ENCODE measurements at regions not wholly inside any gene's neighbourhood (a gene's known extent, or its start where the extent isn't known, plus 50 kb on each side); places are given as distances from the start of the nearest gene placed in this dataset.
"Not testable (repeated sequence)": the region's sequence is repeated elsewhere in the genome, so short reads cannot be mapped to it uniquely, and the experiment has no call there.

DNA sequence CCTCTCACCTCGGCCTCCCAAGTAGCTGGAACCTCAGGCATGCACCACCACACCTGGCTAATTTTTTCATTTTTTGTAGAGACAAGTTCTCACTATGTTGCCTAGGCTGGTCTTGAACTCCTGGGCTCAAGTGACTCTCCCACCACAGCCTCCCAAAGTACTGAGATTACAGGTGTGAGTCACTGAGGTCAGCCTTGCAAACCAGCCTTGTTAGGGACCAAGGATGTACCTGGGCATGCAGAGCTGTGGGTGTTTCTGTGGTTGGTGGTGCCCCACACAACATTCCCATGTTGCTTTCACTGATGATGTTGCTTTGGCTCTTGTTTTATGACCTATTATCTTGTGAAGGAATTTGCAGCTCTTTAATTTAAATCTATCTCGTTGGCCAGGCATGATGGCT, 54.8 kb downstream of the OTUD1 start:
- Mint-ChIP-seq H3K36me3 (ENCODE audit: low read depth) (no peaks in the 10 kb centered on the region), H3K27ac (no peak overlapping the region), H3K4me3 (no peak overlapping the region), H3K9me3 (peaks cover 9% of the 10 kb centered on the region), H3K27me3 (peaks cover 15% of the 10 kb centered on the region), H3K4me1 (ENCODE audit: low read depth) (no peaks in the 10 kb centered on the region)
- intact Hi-C loops (cut with micrococcal nuclease): no loop called here

DNA sequence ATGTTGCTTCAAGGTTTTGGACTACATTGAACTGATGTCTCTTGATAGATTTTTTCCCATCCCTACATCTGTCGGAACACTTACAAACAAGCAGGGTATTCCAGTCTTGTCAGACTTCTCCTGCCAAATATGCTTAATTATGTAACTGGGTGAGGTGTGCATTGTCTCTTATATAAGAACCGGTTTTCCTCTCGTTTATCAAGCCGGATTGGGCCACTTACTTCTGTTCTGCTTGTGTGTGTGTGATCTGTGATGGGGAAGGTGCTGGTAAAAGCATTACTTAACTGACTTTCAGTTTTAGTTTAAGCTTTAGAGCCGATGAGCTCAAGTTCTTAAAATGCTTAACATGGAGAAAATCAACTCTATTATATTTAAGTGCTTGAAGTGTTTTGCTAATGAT, 57.9 kb downstream of the OTUD1 start:
- no peak overlapping the region for H3K27ac Mint-ChIP-seq
- H3K4me3 Mint-ChIP-seq: no peak overlapping the region
- H3K4me1 Mint-ChIP-seq (ENCODE audit: low read depth): no peaks in the 10 kb centered on the region
- H3K36me3 Mint-ChIP-seq (ENCODE audit: low read depth): no peaks in the 10 kb centered on the region
- no peaks in the 10 kb centered on the region for H3K9me3 Mint-ChIP-seq
- H3K27me3 Mint-ChIP-seq: peaks cover 13% of the 10 kb centered on the region
- intact Hi-C loops (cut with micrococcal nuclease): no loop called here

DNA sequence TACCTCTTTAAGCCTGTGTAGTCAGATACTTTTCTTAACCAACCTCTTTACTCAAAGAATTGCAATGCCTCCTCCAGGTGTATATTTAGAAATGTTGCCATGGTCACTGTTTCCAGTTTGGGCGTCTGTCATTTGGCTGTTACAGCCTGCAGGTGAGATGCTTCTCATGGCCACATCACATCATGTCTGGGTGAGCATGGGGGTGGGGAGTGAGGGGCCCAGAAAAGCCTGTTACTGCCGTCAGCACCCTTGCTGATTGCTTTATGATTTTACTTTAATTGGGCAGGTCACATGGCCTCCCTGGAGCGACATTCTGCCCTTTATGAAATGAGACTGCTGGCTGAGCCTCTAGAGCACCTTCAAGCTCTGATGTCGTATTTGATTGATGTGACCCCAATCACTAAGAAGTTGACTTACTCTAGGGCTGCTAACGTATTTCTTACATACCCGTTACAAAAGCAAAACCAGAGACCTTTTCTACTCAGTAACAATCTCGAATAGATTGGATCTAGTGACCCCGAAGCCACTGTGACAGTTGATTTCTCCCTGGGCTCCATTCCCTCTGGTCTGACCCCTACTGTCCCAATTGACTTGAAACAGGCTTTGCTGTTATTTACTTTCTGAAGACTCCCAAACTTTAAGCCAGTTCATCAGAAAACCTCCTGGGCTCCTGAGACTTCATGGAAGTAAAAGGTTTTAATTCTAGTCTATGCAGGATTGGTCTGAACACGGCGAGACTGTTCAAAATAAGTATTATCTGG, 60.7 kb downstream of the OTUD1 start:
- Mint-ChIP-seq H3K9me3 (no peaks in the 10 kb centered on the region), H3K27me3 (peaks cover 13% of the 10 kb centered on the region), H3K4me1 (ENCODE audit: low read depth) (no peaks in the 10 kb centered on the region), H3K27ac (no peak overlapping the region), H3K4me3 (no peak overlapping the region), H3K36me3 (ENCODE audit: low read depth) (no peaks in the 10 kb centered on the region)
- intact Hi-C loops (cut with micrococcal nuclease): no loop called here

DNA sequence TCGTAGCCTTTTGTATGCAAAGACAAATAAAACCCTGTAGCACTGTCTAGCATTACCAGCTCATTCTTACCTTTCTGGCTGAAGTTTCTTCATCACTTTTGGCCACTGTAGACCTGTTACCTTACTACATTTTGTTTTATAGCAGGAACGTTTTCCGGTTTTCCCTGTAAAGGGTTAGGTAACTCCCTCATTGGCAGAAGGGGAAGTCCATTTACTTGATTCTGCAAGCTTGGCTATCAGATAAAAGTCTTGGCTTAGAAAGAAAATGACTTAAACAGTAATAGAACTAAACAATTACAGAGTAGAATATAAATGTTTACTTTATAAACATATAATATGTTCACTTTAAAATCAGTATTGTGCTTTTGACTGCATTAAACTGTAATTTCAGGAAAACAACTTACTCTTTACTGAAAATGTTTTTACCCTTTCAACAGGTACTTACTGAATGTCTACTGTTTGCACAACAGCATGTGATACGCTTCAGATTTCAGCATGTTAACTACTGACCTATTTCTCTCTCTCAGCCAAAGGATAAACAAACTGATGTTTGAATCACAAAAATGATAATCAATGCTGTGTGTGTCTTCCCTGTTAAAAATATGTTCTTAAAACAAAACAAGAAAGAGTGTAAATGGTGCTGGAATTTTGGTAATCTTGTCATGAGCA, 67.1 kb downstream of the OTUD1 start:
- Mint-ChIP-seq H3K27me3 (peaks cover 4% of the 10 kb centered on the region), H3K4me1 (ENCODE audit: low read depth) (peaks cover 5% of the 10 kb centered on the region), H3K27ac (no peak overlapping the region), H3K4me3 (no peak overlapping the region), H3K9me3 (no peaks in the 10 kb centered on the region), H3K36me3 (ENCODE audit: low read depth) (no peaks in the 10 kb centered on the region)
- intact Hi-C loops (cut with micrococcal nuclease): no loop called here

DNA sequence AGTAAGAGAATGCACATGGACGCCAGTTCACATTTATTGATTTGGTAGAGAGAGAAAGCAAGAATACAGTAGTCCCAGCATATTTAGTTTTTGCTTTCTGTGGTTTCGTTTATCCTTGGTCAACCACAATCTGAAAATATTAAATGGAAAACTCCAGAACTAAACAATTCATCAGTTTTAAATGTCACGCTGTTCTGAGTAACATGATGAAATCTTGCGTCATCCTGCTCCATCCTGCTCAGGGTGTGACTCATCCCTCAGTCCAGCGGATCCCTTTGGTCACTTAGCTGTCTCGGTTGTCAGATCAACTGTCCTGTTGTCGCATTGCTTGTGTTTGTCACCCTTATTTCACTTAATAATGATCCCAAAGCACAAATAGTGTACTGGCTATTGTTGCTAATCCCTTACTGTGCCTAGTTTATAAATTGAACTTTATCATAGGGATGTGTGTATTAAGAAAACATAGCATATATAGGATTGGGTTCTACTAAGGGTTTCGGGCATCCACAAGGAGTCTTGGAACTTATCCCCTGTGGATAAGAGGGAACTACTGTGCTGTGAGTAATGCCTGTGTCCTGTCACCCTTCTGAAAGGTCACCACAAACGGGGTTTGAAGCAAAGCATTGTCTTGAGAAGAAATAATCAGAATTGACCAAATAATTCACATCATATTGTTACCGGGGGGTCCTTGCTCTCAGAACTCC, 73.6 kb downstream of the OTUD1 start:
- no peaks in the 10 kb centered on the region for H3K36me3 Mint-ChIP-seq (ENCODE audit: low read depth)
- H3K9me3 Mint-ChIP-seq: no peaks in the 10 kb centered on the region
- peaks cover 3% of the 10 kb centered on the region for H3K27me3 Mint-ChIP-seq
- intact Hi-C loops (cut with micrococcal nuclease): no loop called here
- peaks cover 37% of the 10 kb centered on the region for H3K4me1 Mint-ChIP-seq (ENCODE audit: low read depth)
- no peak overlapping the region for H3K4me3 Mint-ChIP-seq
- H3K27ac Mint-ChIP-seq: no peak overlapping the region

DNA sequence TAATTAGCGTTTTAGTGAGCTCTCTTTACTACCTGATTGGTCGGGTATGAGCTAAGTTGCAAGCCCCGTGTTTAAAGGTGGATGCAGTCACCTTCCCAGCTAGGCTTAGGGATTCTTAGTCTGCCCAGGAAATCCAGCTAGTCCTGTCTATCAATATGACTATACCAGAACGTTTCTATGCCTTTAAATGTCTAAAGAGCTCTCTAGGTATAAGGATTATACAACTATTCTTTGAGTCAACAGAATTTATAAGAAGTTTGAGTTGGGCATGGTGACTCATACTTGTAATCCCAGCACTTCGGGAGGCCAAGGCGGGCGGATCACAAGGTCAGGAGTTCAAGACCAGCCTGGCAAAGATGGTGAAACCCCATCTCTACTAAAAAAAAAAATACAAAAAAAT, 74.7 kb downstream of the OTUD1 start:
- H3K36me3 Mint-ChIP-seq (ENCODE audit: low read depth); H3K9me3 Mint-ChIP-seq; H3K4me3 Mint-ChIP-seq; H3K27ac Mint-ChIP-seq; H3K27me3 Mint-ChIP-seq; intact Hi-C loops (cut with micrococcal nuclease): not testable (repeated sequence)
- H3K4me1 Mint-ChIP-seq (ENCODE audit: low read depth): peaks cover 41% of the 10 kb centered on the region

DNA sequence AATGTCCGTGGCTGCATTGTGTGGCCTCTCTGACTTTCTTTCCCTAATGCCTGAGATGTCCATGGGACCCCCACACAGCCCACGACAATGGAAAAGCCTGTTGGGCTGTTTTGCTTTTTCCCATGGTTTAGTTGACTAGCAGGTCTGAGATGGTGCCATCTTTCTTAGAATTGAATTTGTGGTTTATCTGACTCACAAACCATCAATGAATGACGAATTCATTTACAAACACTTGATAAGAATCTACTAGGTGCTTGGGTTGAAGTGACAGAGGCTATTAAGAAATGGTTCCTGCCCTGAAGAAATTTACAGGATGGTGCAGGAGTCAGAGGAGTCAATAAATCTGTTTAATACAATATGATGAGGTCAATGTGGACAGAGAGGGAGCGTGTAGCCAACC, 75.4 kb downstream of the OTUD1 start:
- Mint-ChIP-seq H3K4me3 (no peak overlapping the region), H3K36me3 (ENCODE audit: low read depth) (no peaks in the 10 kb centered on the region), H3K9me3 (no peaks in the 10 kb centered on the region), H3K27me3 (peaks cover 3% of the 10 kb centered on the region), H3K27ac (no peak overlapping the region), H3K4me1 (ENCODE audit: low read depth) (peaks cover 42% of the 10 kb centered on the region)
- intact Hi-C loops (cut with micrococcal nuclease): no loop called here

DNA sequence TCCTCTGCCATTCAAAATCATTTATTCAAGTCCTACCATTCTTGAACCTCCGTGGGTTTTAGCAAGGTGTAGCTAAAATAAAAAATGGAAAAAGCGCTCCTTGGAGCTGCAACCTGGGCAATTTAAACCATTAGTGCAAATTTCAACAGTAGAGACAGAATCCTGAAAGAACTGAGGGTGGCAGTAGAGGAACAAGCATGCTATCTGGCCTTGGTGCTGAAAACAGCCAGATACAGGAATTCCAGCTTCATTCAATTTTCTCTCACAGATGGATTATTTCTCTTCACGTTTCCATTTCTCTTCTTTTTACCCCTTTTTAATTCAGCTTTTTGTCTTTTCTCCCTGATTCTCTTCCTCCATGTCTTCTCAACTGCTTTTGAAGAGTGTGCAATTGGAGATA, 77.7 kb downstream of the OTUD1 start:
- Mint-ChIP-seq H3K4me3 (no peak overlapping the region), H3K9me3 (no peaks in the 10 kb centered on the region), H3K4me1 (ENCODE audit: low read depth) (peaks cover 49% of the 10 kb centered on the region), H3K27me3 (peaks cover 3% of the 10 kb centered on the region), H3K27ac (no peak overlapping the region), H3K36me3 (ENCODE audit: low read depth) (no peaks in the 10 kb centered on the region)
- intact Hi-C loops (cut with micrococcal nuclease): loop anchor here (5.0 kb wide), 2 partner anchors 141 to 186 kb away; no protein-coding TSS in a partner anchor

DNA sequence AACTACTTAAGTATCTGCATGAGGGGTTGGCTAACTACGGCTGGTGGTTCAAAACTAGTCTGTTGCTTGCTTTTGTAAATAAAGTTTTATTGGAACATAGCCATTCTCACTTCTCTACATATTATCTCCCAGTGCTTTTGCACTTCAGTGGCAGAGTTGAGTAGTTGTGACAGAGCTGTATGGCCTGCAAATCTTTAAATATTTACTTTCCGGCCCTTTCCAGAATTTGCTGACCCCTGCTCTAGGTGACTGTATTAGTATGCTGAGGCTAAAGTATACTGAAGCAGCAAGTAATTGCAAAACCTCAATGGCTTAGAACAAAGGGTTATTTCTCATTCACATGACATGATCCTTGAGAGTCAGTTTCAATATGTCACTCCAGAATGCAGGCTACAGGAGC, 78.3 kb downstream of the OTUD1 start:
- no peak overlapping the region for H3K27ac Mint-ChIP-seq
- no peak overlapping the region for H3K4me3 Mint-ChIP-seq
- intact Hi-C loops (cut with micrococcal nuclease): loop anchor here (5.0 kb wide), 2 partner anchors 140 to 185 kb away; no protein-coding TSS in a partner anchor
- H3K4me1 Mint-ChIP-seq (ENCODE audit: low read depth): peaks cover 48% of the 10 kb centered on the region
- no peaks in the 10 kb centered on the region for H3K9me3 Mint-ChIP-seq
- peaks cover 3% of the 10 kb centered on the region for H3K27me3 Mint-ChIP-seq
- no peaks in the 10 kb centered on the region for H3K36me3 Mint-ChIP-seq (ENCODE audit: low read depth)

DNA sequence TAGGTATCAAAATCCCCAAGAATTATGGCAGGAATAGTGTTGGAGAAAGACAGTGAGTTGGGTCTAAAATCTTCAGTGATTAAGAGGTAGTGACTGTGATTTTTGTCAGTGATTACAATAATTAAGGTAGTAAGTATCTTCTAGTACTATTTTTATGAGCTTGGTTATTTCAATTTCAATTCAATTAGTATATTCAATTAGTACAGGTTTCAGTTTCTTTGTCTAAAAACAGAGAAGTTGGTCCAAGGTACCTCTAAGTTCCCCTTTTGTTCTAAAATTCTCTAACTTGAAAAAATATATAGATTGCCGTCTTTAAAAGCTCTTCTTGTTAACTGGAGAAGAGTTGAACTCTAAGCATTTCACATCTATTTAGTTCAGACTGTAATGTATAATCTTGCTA, 82.9 kb downstream of the OTUD1 start:
- no peak overlapping the region for H3K27ac Mint-ChIP-seq
- H3K4me3 Mint-ChIP-seq: no peak overlapping the region
- no peaks in the 10 kb centered on the region for H3K27me3 Mint-ChIP-seq
- no peaks in the 10 kb centered on the region for H3K36me3 Mint-ChIP-seq (ENCODE audit: low read depth)
- H3K4me1 Mint-ChIP-seq (ENCODE audit: low read depth): peaks cover 26% of the 10 kb centered on the region
- intact Hi-C loops (cut with micrococcal nuclease): loop anchor here (5.0 kb wide), 1 partner anchor 69 kb away; no protein-coding TSS in a partner anchor
- H3K9me3 Mint-ChIP-seq: no peaks in the 10 kb centered on the region

DNA sequence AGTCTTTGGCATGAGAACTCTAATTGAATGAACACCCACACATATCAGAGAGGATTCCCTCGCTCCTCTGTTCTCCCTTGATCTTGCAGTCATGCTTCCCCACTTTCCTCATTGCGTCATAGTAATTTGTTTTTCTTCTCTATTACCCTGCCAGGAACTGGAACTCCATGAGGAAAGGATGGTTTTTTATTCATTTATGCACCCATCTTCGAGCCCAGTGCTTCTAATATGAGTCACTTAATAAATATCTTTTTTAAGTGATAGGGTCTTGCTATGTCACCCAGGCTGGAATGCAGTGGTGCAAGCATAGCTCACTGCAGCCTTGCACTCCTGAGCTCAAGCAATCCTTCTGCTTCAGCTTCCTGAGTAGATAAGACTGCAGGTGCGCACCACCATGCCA, 83.5 kb downstream of the OTUD1 start:
- Mint-ChIP-seq H3K27me3 (no peaks in the 10 kb centered on the region), H3K36me3 (ENCODE audit: low read depth) (no peaks in the 10 kb centered on the region), H3K9me3 (no peaks in the 10 kb centered on the region), H3K4me3 (no peak overlapping the region), H3K4me1 (ENCODE audit: low read depth) (peaks cover 26% of the 10 kb centered on the region), H3K27ac (no peak overlapping the region)
- intact Hi-C loops (cut with micrococcal nuclease): loop anchor here (5.0 kb wide), 1 partner anchor 70 kb away; no protein-coding TSS in a partner anchor

DNA sequence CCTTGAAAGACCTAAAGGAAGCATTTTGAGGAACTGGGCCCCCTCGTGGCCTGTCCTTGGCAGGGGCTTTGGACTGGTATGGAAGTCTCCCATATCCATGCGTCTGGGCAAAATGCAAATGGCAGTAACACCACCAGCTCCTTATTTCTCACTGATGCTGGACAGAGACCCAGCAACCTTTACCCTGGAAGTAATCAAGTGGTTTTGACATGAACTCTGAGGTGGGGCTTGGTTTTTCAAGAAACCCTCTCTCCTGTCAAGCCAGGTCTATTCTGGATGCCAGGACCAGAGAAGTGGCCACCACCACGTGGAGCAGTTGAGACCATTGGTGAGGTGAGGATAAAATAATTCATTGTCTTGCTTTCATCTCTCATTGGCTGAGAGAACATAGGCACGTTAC, 84.4 kb downstream of the OTUD1 start:
- no peaks in the 10 kb centered on the region for H3K36me3 Mint-ChIP-seq (ENCODE audit: low read depth)
- H3K27ac Mint-ChIP-seq: no peak overlapping the region
- peaks cover 26% of the 10 kb centered on the region for H3K4me1 Mint-ChIP-seq (ENCODE audit: low read depth)
- H3K9me3 Mint-ChIP-seq: no peaks in the 10 kb centered on the region
- H3K4me3 Mint-ChIP-seq: no peak overlapping the region
- intact Hi-C loops (cut with micrococcal nuclease): loop anchor here (5.0 kb wide), 1 partner anchor 71 kb away; no protein-coding TSS in a partner anchor
- no peaks in the 10 kb centered on the region for H3K27me3 Mint-ChIP-seq

DNA sequence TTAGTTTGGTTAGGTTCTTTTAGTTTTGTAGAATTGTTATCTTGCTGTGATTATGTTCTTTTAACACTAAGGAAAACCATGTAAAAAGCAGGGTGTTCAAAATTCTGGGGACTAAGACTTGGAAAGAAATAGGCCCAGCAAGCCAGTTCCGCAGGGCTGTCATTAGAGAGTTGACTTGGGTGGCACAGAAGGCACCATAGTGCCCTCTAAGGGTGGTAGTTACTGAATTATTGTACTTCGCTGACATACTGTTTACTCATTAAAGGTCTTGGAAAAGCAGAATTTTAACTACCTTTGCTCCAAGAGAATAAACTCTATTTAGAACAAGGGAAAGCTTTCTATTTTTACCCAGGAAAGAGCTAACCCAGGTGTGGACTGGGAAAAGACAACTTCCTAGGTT, 86.5 kb downstream of the OTUD1 start:
- H3K27me3 Mint-ChIP-seq: no peaks in the 10 kb centered on the region
- intact Hi-C loops (cut with micrococcal nuclease): no loop called here
- H3K27ac Mint-ChIP-seq: no peak overlapping the region
- no peaks in the 10 kb centered on the region for H3K9me3 Mint-ChIP-seq
- H3K4me3 Mint-ChIP-seq: no peak overlapping the region
- H3K36me3 Mint-ChIP-seq (ENCODE audit: low read depth): no peaks in the 10 kb centered on the region
- peaks cover 16% of the 10 kb centered on the region for H3K4me1 Mint-ChIP-seq (ENCODE audit: low read depth)

DNA sequence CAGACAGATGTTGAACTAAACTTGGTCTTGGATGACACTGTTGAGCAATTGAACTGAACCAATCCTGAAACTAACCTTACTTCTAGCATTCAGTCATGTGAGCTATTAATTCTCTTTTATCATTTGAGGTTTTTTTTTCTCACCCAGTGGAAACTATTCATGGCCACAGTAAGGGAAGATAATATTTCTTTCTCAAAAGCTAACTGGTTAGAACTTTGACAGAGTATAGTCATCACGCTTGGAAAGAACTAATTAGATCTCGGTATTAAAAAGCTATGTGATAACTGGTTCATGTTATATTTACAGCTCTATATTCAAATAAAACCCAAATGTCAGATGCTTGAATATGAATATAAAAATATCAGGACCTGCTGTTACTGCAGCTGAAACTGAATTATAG, 89.5 kb downstream of the OTUD1 start:
- H3K4me3 Mint-ChIP-seq: no peak overlapping the region
- no peaks in the 10 kb centered on the region for H3K9me3 Mint-ChIP-seq
- intact Hi-C loops (cut with micrococcal nuclease): no loop called here
- H3K4me1 Mint-ChIP-seq (ENCODE audit: low read depth): peaks cover 19% of the 10 kb centered on the region
- H3K36me3 Mint-ChIP-seq (ENCODE audit: low read depth): no peaks in the 10 kb centered on the region
- no peak overlapping the region for H3K27ac Mint-ChIP-seq
- no peaks in the 10 kb centered on the region for H3K27me3 Mint-ChIP-seq

Measured in dendritic cell treated with granulocyte-macrophage colony-stimulating factor and Interleukin-4, amounts not matched to agents 40 ng/mL and 50 ng/mL, for 4 days (primary cell).